ENCODE measurements at regions not wholly inside any gene's neighbourhood (a gene's known extent, or its start where the extent isn't known, plus 50 kb on each side); places are given as distances from the start of the nearest gene placed in this dataset.

DNA sequence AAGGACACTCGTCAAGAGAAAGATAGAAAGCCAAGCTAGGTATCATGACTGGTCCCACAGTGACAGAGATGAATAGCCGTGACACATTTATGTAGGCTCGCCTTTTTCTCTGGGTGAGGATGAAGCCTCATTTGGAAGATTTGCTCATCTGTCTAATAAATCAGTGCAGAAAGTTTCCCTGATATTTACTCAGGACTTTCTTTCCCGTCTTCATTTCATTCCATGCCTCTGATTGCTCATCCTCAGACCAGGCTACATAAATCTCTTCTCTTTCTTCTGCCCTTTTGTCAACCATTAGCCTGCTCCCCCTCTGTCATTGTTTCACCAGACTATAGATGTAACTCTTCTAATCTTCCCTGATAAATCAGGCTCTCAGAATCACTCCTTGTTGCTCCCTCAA, 361.8 kb upstream of the MEIS1 start:
- no peak overlapping the region for H3K27ac ChIP-seq
- TF ChIP-seq, protein P1, sequence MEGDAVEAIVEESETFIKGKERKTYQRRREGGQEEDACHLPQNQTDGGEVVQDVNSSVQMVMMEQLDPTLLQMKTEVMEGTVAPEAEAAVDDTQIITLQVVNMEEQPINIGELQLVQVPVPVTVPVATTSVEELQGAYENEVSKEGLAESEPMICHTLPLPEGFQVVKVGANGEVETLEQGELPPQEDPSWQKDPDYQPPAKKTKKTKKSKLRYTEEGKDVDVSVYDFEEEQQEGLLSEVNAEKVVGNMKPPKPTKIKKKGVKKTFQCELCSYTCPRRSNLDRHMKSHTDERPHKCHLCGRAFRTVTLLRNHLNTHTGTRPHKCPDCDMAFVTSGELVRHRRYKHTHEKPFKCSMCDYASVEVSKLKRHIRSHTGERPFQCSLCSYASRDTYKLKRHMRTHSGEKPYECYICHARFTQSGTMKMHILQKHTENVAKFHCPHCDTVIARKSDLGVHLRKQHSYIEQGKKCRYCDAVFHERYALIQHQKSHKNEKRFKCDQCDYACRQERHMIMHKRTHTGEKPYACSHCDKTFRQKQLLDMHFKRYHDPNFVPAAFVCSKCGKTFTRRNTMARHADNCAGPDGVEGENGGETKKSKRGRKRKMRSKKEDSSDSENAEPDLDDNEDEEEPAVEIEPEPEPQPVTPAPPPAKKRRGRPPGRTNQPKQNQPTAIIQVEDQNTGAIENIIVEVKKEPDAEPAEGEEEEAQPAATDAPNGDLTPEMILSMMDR (IDR thresholded peaks at IDR 0.05): no peak
- DNase-seq (ENCODE audit: low spot score): no peak
- no peak overlapping the region for H3K4me3 ChIP-seq

DNA sequence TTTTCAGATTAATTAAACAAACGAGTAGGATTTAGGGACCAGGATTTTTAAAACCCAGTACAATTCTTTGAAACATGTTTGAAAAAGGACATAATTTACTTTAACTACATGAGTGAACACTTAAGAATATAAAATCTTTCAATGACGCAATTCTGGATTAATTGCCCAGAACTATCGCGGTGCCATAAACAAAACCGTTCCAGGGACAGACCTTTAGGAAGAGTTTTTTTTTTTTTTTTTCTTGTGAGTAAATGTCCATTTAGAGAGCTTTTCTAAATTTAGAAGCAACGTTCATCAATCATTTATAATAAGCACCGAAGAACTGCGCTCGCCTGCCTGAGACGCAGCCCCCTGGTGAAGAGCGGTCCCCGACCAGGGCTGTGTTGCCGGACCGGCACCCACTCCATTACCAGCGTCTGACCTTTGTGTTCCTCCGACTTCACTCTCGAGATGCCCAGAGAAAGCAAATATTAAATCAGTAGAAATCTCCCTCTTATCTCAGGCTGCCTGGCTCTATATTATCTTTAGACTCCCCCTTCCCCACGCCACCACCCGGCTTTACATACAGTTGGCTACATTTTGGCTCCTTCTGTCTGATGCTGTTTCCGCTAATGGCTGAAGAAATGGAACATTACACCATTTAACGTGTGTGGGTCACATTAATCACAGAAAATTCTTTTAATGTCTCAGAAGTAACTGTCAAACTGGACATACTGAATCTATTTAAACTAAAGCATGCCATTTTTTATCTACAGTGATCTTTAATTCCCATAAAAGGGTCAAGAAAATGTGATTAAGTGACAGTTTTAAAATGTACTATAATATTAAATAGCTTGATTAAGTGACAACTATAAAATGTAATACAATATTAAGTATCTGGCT, 364.0 kb upstream of the MEIS1 start:
- TF ChIP-seq, protein P1 (IDR thresholded peaks at IDR 0.05): no peak
- Histone ChIP-seq H3K27ac (no peak overlapping the region), H3K4me3 (no peak overlapping the region)
- no peak for DNase-seq (ENCODE audit: low spot score)

DNA sequence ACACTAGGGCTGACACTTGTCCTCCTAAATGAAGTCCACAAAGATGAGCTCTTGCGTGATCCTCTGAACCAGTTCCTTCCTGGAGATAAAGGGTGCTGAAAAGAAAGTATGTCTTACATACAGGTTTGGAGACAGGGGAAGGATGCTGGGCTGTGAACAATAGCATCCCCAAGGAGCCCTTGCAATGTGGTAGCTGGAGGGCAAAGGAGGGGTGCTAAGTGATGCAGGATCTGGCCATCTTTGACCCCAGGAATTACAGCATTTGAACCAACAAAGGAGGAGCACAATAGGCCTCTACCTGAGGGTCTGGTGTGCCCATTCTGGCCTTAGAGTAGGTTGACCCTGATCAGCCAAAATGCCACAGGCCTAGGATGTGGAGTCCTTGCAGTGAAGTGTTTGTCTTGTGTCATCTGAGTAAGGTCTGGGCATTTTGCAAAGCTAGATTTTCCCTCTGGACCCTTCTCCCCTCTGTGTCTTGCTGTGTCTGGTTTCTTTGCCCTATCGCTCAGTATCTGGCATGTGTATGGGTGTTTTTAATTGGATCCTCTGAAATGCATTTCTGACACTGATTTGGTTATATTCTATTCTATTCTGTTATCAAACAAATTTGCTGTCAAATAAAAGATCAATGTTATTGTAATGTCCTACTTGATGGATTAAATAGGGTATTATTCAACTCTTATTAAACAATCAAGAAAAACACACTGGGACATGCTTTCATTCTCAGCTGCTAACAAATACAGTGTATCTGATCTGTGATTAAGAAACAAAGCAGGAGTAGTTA, 364.8 kb upstream of the MEIS1 start:
- TF ChIP-seq, protein P1 (IDR thresholded peaks at IDR 0.05): no peak
- Histone ChIP-seq H3K27ac (no peak overlapping the region), H3K4me3 (no peak overlapping the region)
- DNase-seq (ENCODE audit: low spot score): no peak

DNA sequence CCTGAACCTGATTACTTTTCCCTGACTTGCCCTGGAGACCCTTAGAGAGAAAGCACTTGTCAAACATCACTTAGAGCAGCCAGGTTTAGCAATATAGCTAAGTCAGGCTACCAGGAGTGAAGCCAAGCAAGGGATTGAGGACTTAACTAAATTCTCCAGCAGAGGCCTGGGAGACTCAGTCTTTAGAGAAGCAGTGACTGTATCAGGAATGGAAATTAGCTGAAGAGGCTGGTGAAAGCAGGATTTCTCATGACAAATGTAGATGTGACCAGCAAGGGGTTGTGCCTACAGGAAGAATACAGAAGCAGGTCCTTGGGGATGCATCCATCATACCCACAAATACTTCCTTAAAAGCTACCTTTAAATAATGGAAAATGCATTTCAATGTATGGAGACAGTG, 368.9 kb upstream of the MEIS1 start:
- TF ChIP-seq, protein P1 (IDR thresholded peaks at IDR 0.05): no peak
- no peak for DNase-seq (ENCODE audit: low spot score)
- Histone ChIP-seq H3K4me3 (no peak overlapping the region), H3K27ac (no peak overlapping the region)

DNA sequence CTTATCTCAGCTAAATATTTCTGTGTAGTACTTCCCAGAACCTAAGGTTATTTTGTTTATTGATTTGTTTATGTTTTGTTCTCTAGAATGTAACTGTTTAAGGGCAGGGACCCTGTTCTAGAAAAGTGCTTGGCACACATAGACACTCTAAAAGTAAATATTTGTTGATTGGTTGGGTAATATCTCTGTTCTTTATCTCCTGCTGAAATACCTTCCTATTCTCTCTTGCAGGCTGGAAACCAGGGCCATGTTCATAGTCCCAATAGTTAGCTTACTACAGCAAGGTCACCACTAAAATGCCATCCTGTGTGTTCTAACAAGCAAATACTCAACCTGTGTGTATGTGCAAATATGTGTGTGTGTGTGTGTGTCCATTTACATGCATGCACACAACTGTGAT, 375.6 kb upstream of the MEIS1 start:
- H3K4me3 ChIP-seq: no peak overlapping the region
- TF ChIP-seq, protein P1 (IDR thresholded peaks at IDR 0.05): no peak
- no peak overlapping the region for H3K27ac ChIP-seq
- DNase-seq (ENCODE audit: low spot score): no peak

DNA sequence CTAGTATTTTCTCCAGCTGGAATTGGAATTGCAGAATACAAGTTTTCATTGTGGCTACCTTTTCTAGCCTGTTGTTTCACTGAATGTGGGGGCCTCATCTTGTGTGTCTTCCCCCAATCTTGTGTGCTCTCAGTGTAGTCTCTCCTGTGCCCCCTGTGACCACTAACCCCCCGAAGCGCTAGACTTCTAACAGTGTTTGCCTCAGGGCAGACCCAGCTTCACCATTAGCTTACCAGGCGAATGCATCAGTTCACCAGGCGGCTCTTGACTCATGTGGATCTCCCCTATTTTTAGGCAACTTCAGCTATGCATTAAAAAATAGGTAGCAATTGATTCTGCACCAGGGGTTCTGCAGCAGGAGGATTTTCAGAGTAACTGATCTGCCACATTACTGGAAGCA, 376.2 kb upstream of the MEIS1 start:
- no peak for DNase-seq (ENCODE audit: low spot score)
- H3K4me3 ChIP-seq: no peak overlapping the region
- H3K27ac ChIP-seq: no peak overlapping the region
- TF ChIP-seq, protein P1 (IDR thresholded peaks at IDR 0.05): no peak

Data from coronary artery (tissue), 2 donors.